Hepatocyte (in vitro differentiated cells): ENCODE measurements at regions not wholly inside any gene's neighbourhood (a gene's known extent, or its start where the extent isn't known, plus 50 kb on each side); places are given as distances from the start of the nearest gene placed in this dataset.

ENCODE experiments used
- CTCF ChIP-seq: fragments of 200-600 bp; sonication (generic); IDR thresholded peaks from 2 replicates; pipeline ENCODE4 v1.5.1; 2016; ENCODE audit warnings: antibody characterized with exemption, mild to moderate bottlenecking; ENCODE audit not compliant: poor library complexity
- EZH2 ChIP-seq: fragments of 200-600 bp; sonication (generic); IDR thresholded peaks from 2 replicates; pipeline ENCODE4 v1.6.1; 2016; ENCODE audit warnings: antibody characterized with exemption, mild to moderate bottlenecking, borderline replicate concordance
- EZH2phosphoT487 ChIP-seq: fragments of 200-600 bp; sonication (generic); IDR thresholded peaks from one replicate; pipeline ENCODE4 v1.6.1; 2018; ENCODE audit warnings: antibody characterized with exemption, mild to moderate bottlenecking, low read depth, moderate library complexity; ENCODE audit not compliant: unreplicated experiment, severe bottlenecking

- no peak for TF ChIP-seq CTCF
- no peak for TF ChIP-seq EZH2
- no peak for TF ChIP-seq EZH2phosphoT487
These were observed 115.3 kb upstream of the ASCC3 start for GRCh38 chr6:100996409-100996808.
